ENCODE measurements at regions not wholly inside any gene's neighbourhood (a gene's known extent, or its start where the extent isn't known, plus 50 kb on each side); places are given as distances from the start of the nearest gene placed in this dataset.

GRCh38 chr15:61319892-61320291, 90.8 kb upstream of the RORA start:
- H3K4me3 ChIP-seq (ENCODE audit: low read depth, low read length): no peak overlapping the region
- DNase-seq (ENCODE audit: low read depth): no peak

DNA sequence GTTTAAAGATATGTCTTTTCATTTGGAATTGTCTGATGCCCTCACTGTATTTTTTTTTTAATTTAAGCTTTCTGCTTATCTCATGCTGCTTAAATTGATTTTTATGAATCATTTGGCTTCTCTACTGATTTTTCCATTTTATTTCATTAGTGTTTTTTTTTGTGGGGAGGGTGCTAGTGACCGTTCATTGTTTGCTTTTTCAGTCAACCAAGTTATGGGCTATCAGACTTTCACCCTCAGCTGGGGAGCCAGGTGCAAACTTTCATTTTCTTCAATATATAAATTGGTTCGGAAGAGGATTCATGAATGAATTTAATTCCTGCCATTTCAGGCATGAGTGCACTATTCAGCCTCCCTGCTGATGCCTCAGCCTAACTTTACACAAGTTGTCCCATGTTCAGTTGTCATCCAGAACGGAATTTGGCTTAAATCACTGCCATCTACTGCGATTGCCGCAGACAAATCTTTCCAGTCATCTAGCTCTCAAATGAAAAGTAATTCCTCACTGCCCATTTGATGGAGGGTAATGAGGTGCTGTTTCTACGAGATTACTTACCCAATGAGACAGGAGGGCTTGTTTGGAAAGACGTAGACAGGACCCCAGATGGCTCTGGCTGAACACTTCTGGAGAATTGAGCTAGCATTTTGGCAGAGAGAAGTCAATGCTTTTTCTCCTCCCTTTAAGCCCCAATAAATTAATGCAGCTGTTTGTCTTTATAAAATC, 89.9 kb upstream of the RORA start:
- H3K4me3 ChIP-seq (ENCODE audit: low read depth, low read length): no peak overlapping the region
- DNase-seq (ENCODE audit: low read depth): no peak

DNA sequence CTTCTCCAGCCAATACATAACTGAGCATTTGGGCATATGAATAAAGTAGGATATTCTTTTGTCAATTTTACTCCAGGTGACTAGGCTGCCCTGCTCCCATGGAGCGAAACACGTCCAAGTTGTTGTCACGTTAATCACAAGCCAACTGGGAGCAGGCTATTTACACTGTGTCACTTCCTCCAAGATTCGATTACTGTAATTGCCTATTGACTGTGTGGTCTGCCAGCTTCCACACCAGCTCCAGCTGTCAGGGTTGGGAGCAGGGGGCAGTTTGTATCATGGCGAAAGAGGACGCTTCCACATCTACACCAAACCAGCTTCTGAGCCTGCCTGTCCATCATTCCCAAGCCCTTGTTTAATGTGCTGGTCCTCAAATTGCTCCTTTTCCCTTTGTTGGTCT, 89.2 kb upstream of the RORA start:
- DNase-seq (ENCODE audit: low read depth): no peak
- no peak overlapping the region for H3K4me3 ChIP-seq (ENCODE audit: low read depth, low read length)

- DNase-seq (ENCODE audit: low read depth): no peak
- no peak overlapping the region for H3K4me3 ChIP-seq (ENCODE audit: low read depth, low read length)
Measured at GRCh38 chr15:61315471-61315870, 86.4 kb upstream of the RORA start.

DNA sequence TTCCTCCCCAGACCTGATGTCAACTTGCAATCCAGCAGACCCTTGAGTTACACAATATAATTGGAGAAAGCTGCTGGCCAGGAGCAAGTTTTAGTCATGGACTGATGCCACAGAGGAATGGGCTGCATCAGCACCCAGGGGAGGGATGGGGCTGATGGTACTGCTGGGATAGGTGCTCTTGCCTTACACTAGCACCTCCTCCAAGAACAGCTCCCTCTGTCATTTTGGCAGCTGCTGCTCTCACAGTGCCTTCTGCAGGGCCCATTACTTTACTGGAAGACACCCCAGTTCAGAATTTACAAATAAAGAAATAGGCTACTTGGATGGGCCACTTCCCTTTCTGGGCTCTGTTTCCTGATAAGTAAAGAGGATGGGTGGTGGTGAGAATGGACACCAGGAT, 85.3 kb upstream of the RORA start:
- H3K4me3 ChIP-seq (ENCODE audit: low read depth, low read length): no peak overlapping the region
- no peak for DNase-seq (ENCODE audit: low read depth)

DNA sequence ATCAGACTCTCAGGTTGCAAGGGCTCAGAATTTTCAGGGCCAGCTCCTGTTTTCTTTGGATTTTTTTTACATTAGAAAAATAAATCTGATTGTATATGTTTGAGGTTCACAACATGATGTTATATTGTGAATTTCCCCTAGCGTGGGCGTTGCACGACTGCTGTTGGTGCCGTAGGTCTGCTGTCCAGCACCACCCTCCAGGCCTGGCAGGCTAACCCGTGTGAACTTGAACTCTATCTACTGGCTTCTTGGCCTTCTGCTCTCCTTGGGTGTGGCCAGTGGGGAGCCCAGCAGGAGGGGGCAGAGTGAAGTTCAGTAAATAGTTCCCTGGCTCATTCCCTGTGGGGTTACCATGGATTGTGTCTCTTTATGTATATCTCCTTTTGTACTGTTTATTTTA, 80.5 kb upstream of the RORA start:
- no peak for DNase-seq (ENCODE audit: low read depth)

DNA sequence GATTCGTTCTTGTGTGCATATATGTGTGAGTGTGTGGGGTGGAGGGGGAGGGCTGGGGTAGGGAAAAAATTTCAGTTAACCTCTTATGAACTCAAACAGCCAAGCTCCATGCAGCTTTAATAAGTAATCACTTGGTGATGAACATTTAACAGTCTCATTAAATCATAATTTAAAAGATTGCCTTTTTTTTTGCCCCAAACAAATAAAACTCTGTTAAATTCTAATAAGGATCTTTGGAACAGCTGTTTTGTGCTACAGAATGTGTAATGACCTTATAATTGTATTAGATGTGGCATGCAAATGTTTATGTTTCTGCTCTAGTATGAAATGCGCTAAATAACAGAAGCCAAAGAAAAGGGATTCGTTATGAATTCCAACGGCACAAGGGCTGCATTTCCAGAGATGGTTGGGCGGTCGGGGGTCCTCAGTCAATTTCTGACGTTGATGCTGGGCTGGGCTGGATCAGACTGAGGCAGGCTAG, 80.0 kb upstream of the RORA start:
- no peak for DNase-seq (ENCODE audit: low read depth)
- no peak overlapping the region for H3K4me3 ChIP-seq (ENCODE audit: low read depth, low read length)

More for the DNA sequence above, 80.5 kb upstream of the RORA start:
- no peak overlapping the region for H3K4me3 ChIP-seq (ENCODE audit: low read depth, low read length)

- no peak overlapping the region for H3K4me3 ChIP-seq (ENCODE audit: low read depth, low read length)
- no peak for DNase-seq (ENCODE audit: low read depth)
Measured at GRCh38 chr15:61308437-61308836, 79.3 kb upstream of the RORA start.

DNA sequence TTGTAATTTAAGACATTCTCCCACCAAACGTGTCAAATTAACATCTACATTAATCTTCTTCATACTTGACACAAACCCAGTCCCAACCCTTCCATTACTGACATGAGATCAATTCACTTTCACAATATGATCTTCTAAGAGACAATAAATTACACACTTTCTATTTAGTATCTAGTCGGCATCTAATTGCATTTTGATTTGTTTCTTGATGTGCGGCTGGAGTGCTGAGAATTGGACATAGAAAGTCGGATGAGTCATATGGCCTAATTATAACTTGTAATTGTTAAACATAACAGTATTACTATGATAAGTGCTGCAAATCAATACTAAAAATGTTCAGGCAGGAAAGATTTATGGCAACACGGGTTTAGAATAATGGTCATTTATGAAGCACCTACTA, 78.4 kb upstream of the RORA start:
- no peak overlapping the region for H3K4me3 ChIP-seq (ENCODE audit: low read depth, low read length)
- no peak for DNase-seq (ENCODE audit: low read depth)

- DNase-seq (ENCODE audit: low read depth): no peak
- H3K4me3 ChIP-seq (ENCODE audit: low read depth, low read length): no peak overlapping the region
Measured at GRCh38 chr15:61301701-61302100, 72.6 kb upstream of the RORA start.

GRCh38 chr15:61299075-61299763, 70.1 kb upstream of the RORA start:
- no peak overlapping the region for H3K4me3 ChIP-seq (ENCODE audit: low read depth, low read length)
- DNase-seq (ENCODE audit: low read depth): no peak

DNA sequence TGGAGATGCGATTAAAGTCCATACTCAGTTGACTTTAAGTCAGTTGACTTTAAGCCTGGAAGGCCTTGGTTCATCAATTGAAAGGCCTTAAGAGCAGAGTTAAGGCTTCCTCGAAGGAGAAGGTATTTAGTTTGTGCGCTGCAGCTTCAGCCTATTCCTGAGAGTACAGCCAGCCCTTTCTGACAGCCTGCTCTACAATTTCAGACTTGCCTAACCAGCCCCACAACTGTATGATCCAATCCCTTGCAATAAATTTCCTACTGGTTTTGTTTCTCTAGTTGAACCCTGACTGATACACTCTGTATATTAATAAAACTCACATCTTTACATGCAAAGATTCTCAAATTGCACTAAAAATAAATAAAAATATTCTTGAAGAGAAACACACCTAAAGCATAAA, 66.1 kb upstream of the RORA start:
- H3K4me3 ChIP-seq (ENCODE audit: low read depth, low read length): no peak overlapping the region
- DNase-seq (ENCODE audit: low read depth): no peak

DNA sequence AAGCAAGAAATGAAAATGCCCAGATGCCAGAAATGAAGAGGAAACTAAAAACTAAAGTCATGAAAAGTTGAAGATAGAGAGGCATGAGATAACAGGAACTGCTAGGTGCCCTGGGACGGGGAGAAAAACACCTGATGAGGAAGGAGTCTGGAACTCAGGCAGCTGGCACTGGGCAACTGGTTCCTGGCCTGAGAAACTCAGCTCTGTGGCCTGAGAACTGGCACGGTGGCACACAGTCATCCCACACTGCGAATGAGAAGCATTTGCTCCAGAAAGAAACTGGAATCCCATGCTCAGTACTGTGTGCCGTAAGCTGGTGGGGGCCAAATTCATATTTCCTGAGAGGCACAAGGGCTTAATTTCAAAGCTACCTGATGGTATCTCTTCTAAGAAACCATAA, 53.6 kb upstream of the RORA start:
- no peak overlapping the region for H3K4me3 ChIP-seq (ENCODE audit: low read depth, low read length)

GRCh38 chr15:61281328-61281727, 52.2 kb upstream of the RORA start:
- H3K4me3 ChIP-seq (ENCODE audit: low read depth, low read length): no peak overlapping the region
- DNase-seq (ENCODE audit: low read depth): no peak

More for the DNA sequence above, 53.6 kb upstream of the RORA start:
- DNase-seq (ENCODE audit: low read depth): no peak

Data from skeletal muscle cell (primary cell).